Trophoblast cell (in vitro differentiated cells and primary cell): ENCODE measurements at regions not wholly inside any gene's neighbourhood (a gene's known extent, or its start where the extent isn't known, plus 50 kb on each side); places are given as distances from the start of the nearest gene placed in this dataset.

Source experiments
- DNase-seq, 2 donors: peaks; one replicate each; pipeline ENCODE4 v3.0.0-alpha.2; 2016
- H2AFZ ChIP-seq: 2 replicates; pipeline ENCODE4 v1.6.1; 2013; ENCODE audit warnings: low read length, moderate library complexity, mild to moderate bottlenecking; ENCODE audit not compliant: insufficient read depth, poor library complexity
- H2AK5ac ChIP-seq: 2 replicates; pipeline ENCODE4 v1.6.1; 2013; ENCODE audit warnings: mild to moderate bottlenecking, low read length
- H2BK120ac ChIP-seq: 2 replicates; pipeline ENCODE4 v1.6.1; 2013; ENCODE audit warnings: low read length, mild to moderate bottlenecking, moderate library complexity; ENCODE audit not compliant: insufficient read depth, poor library complexity
- H2BK12ac ChIP-seq: 2 replicates; pipeline ENCODE4 v1.6.1; 2013; ENCODE audit warnings: mild to moderate bottlenecking, low read length, moderate library complexity
- H2BK5ac ChIP-seq: 2 replicates; pipeline ENCODE4 v1.6.1; 2013; ENCODE audit warnings: low read length, low read depth, moderate library complexity, mild to moderate bottlenecking; ENCODE audit not compliant: poor library complexity
- H3K14ac ChIP-seq: 2 replicates; pipeline ENCODE4 v1.6.1; 2013; ENCODE audit warnings: mild to moderate bottlenecking, low read length
- H3K18ac ChIP-seq: 2 replicates; pipeline ENCODE4 v1.6.1; 2013; ENCODE audit warnings: mild to moderate bottlenecking, low read length
- H3K23ac ChIP-seq: 2 replicates; pipeline ENCODE4 v1.6.1; 2013; ENCODE audit warnings: low read length
- H3K27ac ChIP-seq: 2 replicates; pipeline ENCODE4 v1.5.1; 2013; ENCODE audit warnings: low read depth, mild to moderate bottlenecking, inconsistent platforms, low read length, moderate library complexity
- H3K27me3 ChIP-seq: 2 replicates; pipeline ENCODE4 v1.6.1; 2013; ENCODE audit warnings: inconsistent platforms, mild to moderate bottlenecking, low read length, moderate library complexity; ENCODE audit not compliant: insufficient read depth
- H3K36me3 ChIP-seq, 2 experiments: 1 replicate in 1 of 2; 2 replicates in 1 of 2; pipeline ENCODE4 v1.6.1; 2013; ENCODE audit warnings: low read length in 2 of 2, mild to moderate bottlenecking in 2 of 2, moderate library complexity in 1 of 2; ENCODE audit not compliant: insufficient read depth in 2 of 2, control insufficient read depth in 1 of 2
- H3K4ac ChIP-seq: 2 replicates; pipeline ENCODE4 v1.6.1; 2013; ENCODE audit warnings: low read depth, mild to moderate bottlenecking, low read length, moderate library complexity
- H3K4me1 ChIP-seq, 2 experiments: 1 replicate in 1 of 2; 2 replicates in 1 of 2; pipeline ENCODE4 v1.6.1; 2013; ENCODE audit warnings: low read length in 2 of 2, mild to moderate bottlenecking in 2 of 2, moderate library complexity in 1 of 2; ENCODE audit not compliant: insufficient read depth in 2 of 2, control insufficient read depth in 1 of 2
- H3K4me2 ChIP-seq: 2 replicates; pipeline ENCODE4 v1.6.1; 2013; ENCODE audit warnings: inconsistent platforms, mild to moderate bottlenecking, low read length, moderate library complexity
- H3K4me3 ChIP-seq: 2 replicates; pipeline ENCODE4 v1.5.1; 2013; ENCODE audit warnings: mild to moderate bottlenecking, low read depth, low read length, inconsistent platforms
- H3K79me1 ChIP-seq: one replicate; pipeline ENCODE4 v1.6.1; 2013; ENCODE audit warnings: low read length
- H3K79me2 ChIP-seq: 2 replicates; pipeline ENCODE4 v1.6.1; 2013; ENCODE audit warnings: low read length, mild to moderate bottlenecking; ENCODE audit not compliant: control insufficient read depth, insufficient read depth, poor library complexity
- H3K9ac ChIP-seq: 2 replicates; pipeline ENCODE4 v1.6.1; 2013; ENCODE audit warnings: mild to moderate bottlenecking, low read length
- H3K9me3 ChIP-seq: 2 replicates; pipeline ENCODE4 v1.6.1; 2013; ENCODE audit warnings: low read depth, mild to moderate bottlenecking, control low read depth, inconsistent platforms, low read length; ENCODE audit not compliant: insufficient read depth
- H4K12ac ChIP-seq: 2 replicates; pipeline ENCODE4 v1.6.1; 2013; ENCODE audit warnings: low read depth, mild to moderate bottlenecking, low read length, moderate library complexity
- H4K8ac ChIP-seq: 2 replicates; pipeline ENCODE4 v1.6.1; 2013; ENCODE audit warnings: low read depth, mild to moderate bottlenecking, low read length, moderate library complexity
- H4K91ac ChIP-seq: one replicate; pipeline ENCODE4 v1.6.1; 2013; ENCODE audit warnings: low read depth, mild to moderate bottlenecking, low read length, moderate library complexity
- whole genome bisulfite sequencing: extraction: QIAGEN DNeasy Blood & Tissue Kit; methylation state at CpG from one replicate; pipeline ENCODE4 v1.1.7; 2013; ENCODE audit warnings: missing lambda C conversion rate; ENCODE audit not compliant: insufficient read length, insufficient coverage; ENCODE audit errors: extremely low coverage; 5-methylcytosine and 5-hydroxymethylcytosine counted together

GRCh38 chr10:62475551-62475950 lies 101.4 kb downstream of the ZNF365 start:
- Histone ChIP-seq H2BK120ac (no peak overlapping the region), H3K14ac (no peak overlapping the region), H3K27ac (no peak overlapping the region), H4K91ac (no peak overlapping the region), H3K9me3 (no peaks in the 10 kb centered on the region), H3K4ac (no peak overlapping the region), H3K27me3 (no peaks in the 10 kb centered on the region), H2AFZ (no peak overlapping the region), H3K4me3 (no peak overlapping the region), H3K79me2 (no peaks in the 10 kb centered on the region), H4K12ac (no peak overlapping the region), H3K4me2 (no peak overlapping the region), H3K9ac (no peak overlapping the region), H2BK5ac (no peak overlapping the region), H3K23ac (no peak overlapping the region), H3K79me1 (no peaks in the 10 kb centered on the region), H3K4me1 (no peaks in the 10 kb centered on the region), H3K18ac (no peak overlapping the region), H4K8ac (no peak overlapping the region), H2BK12ac (no peak overlapping the region), H3K36me3 (no peaks in the 10 kb centered on the region), H2AK5ac (no peak overlapping the region)
- DNase-seq: no peak
- no CpG with 5 or more reads among the region's 6 CpGs for WGBS

GRCh38 chr10:62479523-62479922 lies 105.4 kb downstream of the ZNF365 start:
- Histone ChIP-seq H3K4me3 (no peak overlapping the region), H3K4ac (no peak overlapping the region), H3K27ac (no peak overlapping the region), H3K79me2 (no peaks in the 10 kb centered on the region), H2BK5ac (no peak overlapping the region), H3K4me1 (no peaks in the 10 kb centered on the region), H2AK5ac (no peak overlapping the region), H3K9ac (no peak overlapping the region), H2BK120ac (no peak overlapping the region), H2BK12ac (no peak overlapping the region), H3K27me3 (no peaks in the 10 kb centered on the region), H3K79me1 (no peaks in the 10 kb centered on the region), H3K4me2 (no peak overlapping the region), H4K12ac (no peak overlapping the region), H4K91ac (no peak overlapping the region), H3K36me3 (no peaks in the 10 kb centered on the region), H3K23ac (no peak overlapping the region), H2AFZ (no peak overlapping the region), H3K14ac (no peak overlapping the region), H4K8ac (no peak overlapping the region), H3K9me3 (no peaks in the 10 kb centered on the region), H3K18ac (no peak overlapping the region)
- no peak for DNase-seq
- WGBS: no CpG with 5 or more reads among the region's 4 CpGs

DNA sequence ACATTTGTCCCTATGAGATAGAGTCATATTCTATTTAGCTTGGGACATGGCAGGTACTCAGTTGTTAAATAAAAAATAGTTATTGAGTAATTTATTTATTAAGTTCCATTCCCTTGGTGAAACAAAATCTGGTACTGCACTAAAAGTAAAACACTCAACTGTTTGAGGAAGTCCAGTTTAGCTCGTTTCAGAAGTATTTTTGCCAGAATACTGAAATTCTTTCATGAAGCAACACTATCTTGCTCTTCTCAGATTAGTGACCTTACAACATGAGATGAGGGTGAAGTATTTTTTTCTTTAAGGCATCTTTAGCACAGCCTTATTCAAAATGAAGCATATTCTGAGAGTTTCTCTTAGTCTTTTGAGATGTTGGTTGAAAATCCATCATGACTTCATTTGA lies 106.0 kb downstream of the ZNF365 start:
- DNase-seq: no peak
- no peak overlapping the region for H2AK5ac ChIP-seq
- no peaks in the 10 kb centered on the region for H3K9me3 ChIP-seq
- H3K4me1 ChIP-seq: no peaks in the 10 kb centered on the region
- no peak overlapping the region for H3K9ac ChIP-seq
- no peak overlapping the region for H3K27ac ChIP-seq
- H2AFZ ChIP-seq: no peak overlapping the region
- no peak overlapping the region for H4K12ac ChIP-seq
- no peak overlapping the region for H3K14ac ChIP-seq
- no peak overlapping the region for H2BK120ac ChIP-seq
- no peak overlapping the region for H2BK5ac ChIP-seq
- no CpG with 5 or more reads among the region's 1 CpG for WGBS
- no peak overlapping the region for H3K4me3 ChIP-seq
- H3K79me2 ChIP-seq: no peaks in the 10 kb centered on the region
- H3K79me1 ChIP-seq: no peaks in the 10 kb centered on the region
- H3K27me3 ChIP-seq: no peaks in the 10 kb centered on the region
- no peak overlapping the region for H3K4ac ChIP-seq
- no peak overlapping the region for H3K4me2 ChIP-seq
- no peaks in the 10 kb centered on the region for H3K36me3 ChIP-seq
- H2BK12ac ChIP-seq: no peak overlapping the region
- H4K8ac ChIP-seq: no peak overlapping the region
- no peak overlapping the region for H3K18ac ChIP-seq
- no peak overlapping the region for H4K91ac ChIP-seq
- H3K23ac ChIP-seq: no peak overlapping the region

- no peak overlapping the region for H4K8ac ChIP-seq
- H3K9ac ChIP-seq: no peak overlapping the region
- no peak overlapping the region for H3K23ac ChIP-seq
- H3K36me3 ChIP-seq: no peaks in the 10 kb centered on the region
- no peaks in the 10 kb centered on the region for H3K79me1 ChIP-seq
- no peaks in the 10 kb centered on the region for H3K9me3 ChIP-seq
- no peak overlapping the region for H3K18ac ChIP-seq
- no peak overlapping the region for H3K4me3 ChIP-seq
- no peak overlapping the region for H2BK12ac ChIP-seq
- H4K12ac ChIP-seq: no peak overlapping the region
- H2BK5ac ChIP-seq: no peak overlapping the region
- H3K27ac ChIP-seq: no peak overlapping the region
- no peak overlapping the region for H3K14ac ChIP-seq
- no peaks in the 10 kb centered on the region for H3K79me2 ChIP-seq
- H3K4me1 ChIP-seq: no peaks in the 10 kb centered on the region
- no peak overlapping the region for H4K91ac ChIP-seq
- H2AK5ac ChIP-seq: no peak overlapping the region
- H2AFZ ChIP-seq: no peak overlapping the region
- H3K4ac ChIP-seq: no peak overlapping the region
- no peaks in the 10 kb centered on the region for H3K27me3 ChIP-seq
- no peak overlapping the region for H2BK120ac ChIP-seq
- WGBS: no CpG with 5 or more reads among the region's 1 CpG
- no peak for DNase-seq
- H3K4me2 ChIP-seq: no peak overlapping the region
Observed at GRCh38 chr10:62482581-62482980, 108.4 kb downstream of the ZNF365 start.

- H3K4me3 ChIP-seq: no peak overlapping the region
- H3K27ac ChIP-seq: no peak overlapping the region
- H2BK5ac ChIP-seq: no peak overlapping the region
- H3K79me2 ChIP-seq: no peaks in the 10 kb centered on the region
- H3K9ac ChIP-seq: no peak overlapping the region
- no peaks in the 10 kb centered on the region for H3K27me3 ChIP-seq
- H3K4me1 ChIP-seq: no peaks in the 10 kb centered on the region
- H3K36me3 ChIP-seq: no peaks in the 10 kb centered on the region
- no peak overlapping the region for H3K4ac ChIP-seq
- no peak for DNase-seq
- no peak overlapping the region for H3K23ac ChIP-seq
- H2BK120ac ChIP-seq: no peak overlapping the region
- no peak overlapping the region for H2AK5ac ChIP-seq
- no peak overlapping the region for H3K14ac ChIP-seq
- no peak overlapping the region for H4K8ac ChIP-seq
- no peak overlapping the region for H4K91ac ChIP-seq
- no peak overlapping the region for H2AFZ ChIP-seq
- no peaks in the 10 kb centered on the region for H3K79me1 ChIP-seq
- H4K12ac ChIP-seq: no peak overlapping the region
- no peak overlapping the region for H2BK12ac ChIP-seq
- no peaks in the 10 kb centered on the region for H3K9me3 ChIP-seq
- no peak overlapping the region for H3K4me2 ChIP-seq
- H3K18ac ChIP-seq: no peak overlapping the region
Observed at GRCh38 chr10:62491597-62491996, 117.4 kb downstream of the ZNF365 start.
